Glutamatergic neuron (in vitro differentiated cells): ENCODE measurements at regions not wholly inside any gene's neighbourhood (a gene's known extent, or its start where the extent isn't known, plus 50 kb on each side); places are given as distances from the start of the nearest gene placed in this dataset.
"Not testable (repeated sequence)": the region's sequence is repeated elsewhere in the genome, so short reads cannot be mapped to it uniquely, and the experiment has no call there.

ENCODE experiments used
- DNase-seq: peaks from one replicate; pipeline ENCODE4 v3.0.0; 2022
- H3K27ac Mint-ChIP-seq: one replicate; pipeline ENCODE4 v1.8.0; 2020; ENCODE audit warnings: mild to moderate bottlenecking, mixed read lengths, inconsistent platforms; ENCODE audit not compliant: unreplicated experiment
- H3K27me3 Mint-ChIP-seq: one replicate; pipeline ENCODE4 v1.8.0; 2020; ENCODE audit warnings: mild to moderate bottlenecking, moderate library complexity, mixed read lengths, inconsistent platforms; ENCODE audit not compliant: unreplicated experiment
- H3K36me3 Mint-ChIP-seq: one replicate; pipeline ENCODE4 v1.8.0; 2020; ENCODE audit warnings: mild to moderate bottlenecking, mixed read lengths, inconsistent platforms; ENCODE audit not compliant: unreplicated experiment
- H3K4me1 Mint-ChIP-seq: one replicate; pipeline ENCODE4 v1.8.0; 2020; ENCODE audit warnings: mild to moderate bottlenecking, low read depth, mixed read lengths, inconsistent platforms; ENCODE audit not compliant: unreplicated experiment
- H3K4me3 Mint-ChIP-seq: one replicate; pipeline ENCODE4 v1.8.0; 2020; ENCODE audit warnings: mild to moderate bottlenecking, mixed read lengths, inconsistent platforms; ENCODE audit not compliant: unreplicated experiment
- H3K9me3 Mint-ChIP-seq: one replicate; pipeline ENCODE4 v1.8.0; 2020; ENCODE audit warnings: mild to moderate bottlenecking, moderate library complexity, mixed read lengths, inconsistent platforms; ENCODE audit not compliant: unreplicated experiment
- CTCF ChIP-seq: fragments of 200-600 bp; sonication (generic); IDR thresholded peaks from one replicate; pipeline ENCODE4 v1.5.0; 2021; ENCODE audit not compliant: partially characterized antibody, unreplicated experiment

DNA sequence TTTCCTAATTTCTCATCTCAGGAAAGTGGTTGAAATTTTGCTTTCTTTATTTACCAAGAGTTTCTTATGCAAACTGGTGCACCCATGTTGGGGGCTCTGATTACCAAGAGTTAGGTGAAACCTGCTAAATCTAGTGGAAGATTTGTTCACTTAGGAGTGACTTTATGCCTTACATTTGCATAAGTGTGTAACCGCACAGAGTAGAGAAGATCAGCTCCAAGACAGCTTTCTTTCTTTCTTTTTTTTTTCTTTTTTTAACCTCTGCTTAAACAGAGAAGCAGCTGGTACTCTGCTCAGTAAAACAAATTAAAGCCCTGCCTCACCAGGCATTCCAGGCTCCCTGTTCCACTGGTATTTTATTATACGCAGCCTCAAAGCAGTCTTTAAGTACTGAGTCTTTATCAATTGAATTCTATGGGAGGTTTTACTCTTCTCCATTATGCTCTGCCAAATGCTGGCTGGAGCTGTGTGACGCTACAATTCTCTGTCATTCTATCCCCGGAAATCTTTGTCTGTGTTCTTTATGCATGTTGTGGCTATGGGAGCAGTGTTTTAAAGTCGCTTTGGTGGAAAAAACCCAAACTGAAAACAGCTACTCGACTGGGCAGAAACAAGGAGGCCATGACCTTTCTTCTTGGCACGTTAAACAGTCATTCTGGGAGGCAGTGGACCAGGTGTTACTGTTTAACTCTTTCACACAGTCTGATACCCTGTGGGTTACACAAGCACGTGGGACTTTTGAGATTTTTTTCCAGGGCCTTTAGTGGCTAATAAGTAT is 55.2 kb upstream of the GBE1 start:
- no peak overlapping the region for H3K27ac Mint-ChIP-seq
- peaks cover 3% of the 10 kb centered on the region for H3K9me3 Mint-ChIP-seq
- TF ChIP-seq CTCF: no peak
- no peak overlapping the region for H3K4me3 Mint-ChIP-seq
- H3K4me1 Mint-ChIP-seq: peaks cover 3% of the 10 kb centered on the region
- no peaks in the 10 kb centered on the region for H3K27me3 Mint-ChIP-seq
- no peak for DNase-seq
- H3K36me3 Mint-ChIP-seq: no peaks in the 10 kb centered on the region

- not testable (repeated sequence) for H3K4me3 Mint-ChIP-seq, H3K9me3 Mint-ChIP-seq, DNase-seq, H3K27ac Mint-ChIP-seq, H3K4me1 Mint-ChIP-seq, H3K27me3 Mint-ChIP-seq, H3K36me3 Mint-ChIP-seq
Observed at GRCh38 chr3:81812098-81812497, 50.7 kb upstream of the GBE1 start.
